ENCODE measurements at regions not wholly inside any gene's neighbourhood (a gene's known extent, or its start where the extent isn't known, plus 50 kb on each side); places are given as distances from the start of the nearest gene placed in this dataset.

GRCh38 chr12:42905419-42905705 is 315.8 kb upstream of the PRICKLE1 start:
- TF ChIP-seq CTCF (IDR thresholded peaks at IDR 0.05) (no peak), POLR2A (IDR thresholded peaks at IDR 0.05) (no peak)
